Parathyroid adenoma (tissue), 2 donors: ENCODE measurements at regions not wholly inside any gene's neighbourhood (a gene's known extent, or its start where the extent isn't known, plus 50 kb on each side); places are given as distances from the start of the nearest gene placed in this dataset.

Experiments used
- H2AFZ ChIP-seq: fragments of 300-600 bp; sonication (generic); one replicate; pipeline ENCODE4 v1.7.0; 2017; ENCODE audit warnings: antibody characterized with exemption, mild to moderate bottlenecking
- H3K27ac ChIP-seq: fragments of 300-600 bp; sonication (generic); one replicate; pipeline ENCODE4 v1.7.0; 2017
- H3K27me3 ChIP-seq: fragments of 300-600 bp; sonication (generic); one replicate; pipeline ENCODE4 v1.7.0; 2017; ENCODE audit warnings: low read length; ENCODE audit not compliant: control insufficient read depth, insufficient read depth
- H3K36me3 ChIP-seq: fragments of 300-600 bp; sonication (generic); one replicate; pipeline ENCODE4 v1.7.0; 2017; ENCODE audit warnings: low read length; ENCODE audit not compliant: control insufficient read depth, insufficient read depth
- H3K4me1 ChIP-seq: fragments of 300-600 bp; sonication (generic); one replicate; pipeline ENCODE4 v1.7.0; 2017; ENCODE audit warnings: control low read depth
- H3K4me2 ChIP-seq: fragments of 300-600 bp; sonication (generic); one replicate; pipeline ENCODE4 v1.7.0; 2017; ENCODE audit warnings: low read length
- H3K4me3 ChIP-seq: fragments of 300-600 bp; sonication (generic); one replicate; pipeline ENCODE4 v1.7.0; 2017; ENCODE audit warnings: low read depth, low read length
- H3K79me2 ChIP-seq: fragments of 300-600 bp; sonication (generic); one replicate; pipeline ENCODE4 v1.7.0; 2017; ENCODE audit warnings: control low read depth
- H3K9ac ChIP-seq: fragments of 300-600 bp; sonication (generic); one replicate; pipeline ENCODE4 v1.7.0; 2017; ENCODE audit warnings: mild to moderate bottlenecking
- H3K9me3 ChIP-seq: fragments of 300-600 bp; sonication (generic); one replicate; pipeline ENCODE4 v1.7.0; 2017; ENCODE audit warnings: low read length; ENCODE audit not compliant: control insufficient read depth
- CTCF ChIP-seq: fragments of 300-600 bp; sonication (generic); IDR thresholded peaks from one replicate; pipeline ENCODE4 v1.7.0; 2017; ENCODE audit warnings: antibody characterized with exemption, mild to moderate bottlenecking
- donor health status: primary hyperparathyroidism.

GRCh38 chr3:72429589-72430353, 418.5 kb downstream of the SHQ1 start:
- no peak overlapping the region for H3K27ac ChIP-seq
- H2AFZ ChIP-seq, result no peak overlapping the region
- H3K4me1 ChIP-seq, result peaks cover 8% of the 10 kb centered on the region
- H3K9ac ChIP-seq, result no peak overlapping the region
- H3K4me3 ChIP-seq, result no peak overlapping the region
- H3K79me2 ChIP-seq, result peaks cover 30% of the 10 kb centered on the region
- H3K36me3 ChIP-seq, result no peaks in the 10 kb centered on the region
- no peaks in the 10 kb centered on the region for H3K27me3 ChIP-seq
- no peak for TF ChIP-seq CTCF
- H3K4me2 ChIP-seq, result no peak overlapping the region
- H3K9me3 ChIP-seq, result no peaks in the 10 kb centered on the region

- H3K36me3 ChIP-seq, result no peaks in the 10 kb centered on the region
- no peak for TF ChIP-seq CTCF
Observed at GRCh38 chr3:72428803-72429202, 419.4 kb downstream of the SHQ1 start.

DNA sequence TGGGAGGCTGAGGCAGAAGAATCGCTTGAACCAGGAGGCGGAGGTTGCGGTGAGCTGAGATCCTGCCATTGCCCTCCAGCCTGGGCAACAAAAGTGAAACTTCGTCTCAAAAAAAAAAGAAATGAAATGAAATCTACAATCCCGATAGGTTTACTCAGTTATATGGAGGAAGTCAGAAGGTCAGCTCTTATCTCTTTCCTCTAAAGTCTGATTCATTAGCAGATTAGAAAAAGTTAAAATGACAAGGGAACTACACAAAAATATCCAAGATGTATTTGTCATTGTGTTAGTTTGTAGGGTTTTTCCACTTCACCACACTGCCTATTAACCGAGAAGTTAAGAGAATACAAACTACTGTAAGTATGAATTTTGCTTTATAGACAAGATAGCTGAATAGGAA, 420.6 kb downstream of the SHQ1 start:
- no peak overlapping the region for H3K9ac ChIP-seq
- peaks cover 8% of the 10 kb centered on the region for H3K4me1 ChIP-seq
- no peak for TF ChIP-seq CTCF
- no peaks in the 10 kb centered on the region for H3K27me3 ChIP-seq
- no peak overlapping the region for H3K4me2 ChIP-seq
- H3K36me3 ChIP-seq, result no peaks in the 10 kb centered on the region
- no peak overlapping the region for H2AFZ ChIP-seq
- H3K4me3 ChIP-seq, result no peak overlapping the region
- H3K9me3 ChIP-seq, result no peaks in the 10 kb centered on the region
- H3K27ac ChIP-seq, result no peak overlapping the region
- peaks cover 30% of the 10 kb centered on the region for H3K79me2 ChIP-seq

More at GRCh38 chr3:72428803-72429202, 419.4 kb downstream of the SHQ1 start:
- H3K4me1 ChIP-seq, result peaks cover 8% of the 10 kb centered on the region
- H3K4me3 ChIP-seq, result no peak overlapping the region
- H3K27me3 ChIP-seq, result no peaks in the 10 kb centered on the region
- H2AFZ ChIP-seq, result no peak overlapping the region
- H3K79me2 ChIP-seq, result peaks cover 26% of the 10 kb centered on the region
- H3K27ac ChIP-seq, result no peak overlapping the region
- H3K9ac ChIP-seq, result no peak overlapping the region
- no peak overlapping the region for H3K4me2 ChIP-seq
- H3K9me3 ChIP-seq, result no peaks in the 10 kb centered on the region

GRCh38 chr3:72426618-72427397, 421.4 kb downstream of the SHQ1 start:
- no peaks in the 10 kb centered on the region for H3K36me3 ChIP-seq
- H3K4me2 ChIP-seq, result no peak overlapping the region
- H3K9me3 ChIP-seq, result no peaks in the 10 kb centered on the region
- TF ChIP-seq CTCF, result no peak
- peaks cover 32% of the 10 kb centered on the region for H3K79me2 ChIP-seq
- H3K4me1 ChIP-seq, result peaks cover 8% of the 10 kb centered on the region
- no peaks in the 10 kb centered on the region for H3K27me3 ChIP-seq
- H2AFZ ChIP-seq, result no peak overlapping the region
- H3K27ac ChIP-seq, result no peak overlapping the region
- no peak overlapping the region for H3K4me3 ChIP-seq
- no peak overlapping the region for H3K9ac ChIP-seq
